Ascending aorta (tissue), 2 donors: ENCODE measurements at regions not wholly inside any gene's neighbourhood (a gene's known extent, or its start where the extent isn't known, plus 50 kb on each side); places are given as distances from the start of the nearest gene placed in this dataset.

ENCODE experiments used
- DNase-seq, 2 donors: peaks; one replicate each; pipeline ENCODE4 v3.0.0-alpha.2; 2019; ENCODE audit warnings: low spot score in 2 of 2
- H3K27ac ChIP-seq, 2 donors: fragments of 200-600 bp; sonication (generic); one replicate each; pipeline ENCODE4 v1.5.1; 2016 to 2017; ENCODE audit warnings: mild to moderate bottlenecking in 1 of 2
- H3K27me3 ChIP-seq: fragments of 200-600 bp; sonication (generic); one replicate; pipeline ENCODE4 v1.5.1; 2017
- H3K36me3 ChIP-seq, 2 donors: fragments of 200-600 bp; sonication (generic); one replicate each; pipeline ENCODE4 v1.5.1; 2016
- H3K4me1 ChIP-seq, 2 donors: fragments of 200-600 bp; sonication (generic); one replicate each; pipeline ENCODE4 v1.5.1; 2016 to 2017; ENCODE audit warnings: mild to moderate bottlenecking in 1 of 2
- H3K4me3 ChIP-seq, 2 donors: fragments of 200-600 bp; sonication (generic); one replicate each; pipeline ENCODE4 v1.5.1; 2016 to 2017; ENCODE audit warnings: mild to moderate bottlenecking in 1 of 2
- H3K9me3 ChIP-seq, 2 donors: fragments of 200-600 bp; sonication (generic); one replicate each; pipeline ENCODE4 v1.5.1; 2016
- CTCF ChIP-seq, 3 experiments: fragments of 200-600 bp in 2 of 3; fragments of 450-650 bp in 1 of 3; sonication (generic) in 2 of 3; IDR thresholded peaks; one replicate each; pipeline ENCODE4 v1.5.1; 2016 to 2019; ENCODE audit warnings: antibody characterized with exemption in 3 of 3, mild to moderate bottlenecking in 1 of 3, moderate library complexity in 1 of 3
- intact Hi-C: fragments of 100-400 bp; cut with DNase I; formaldehyde crosslinking; loops from one replicate; pipeline ENCODE4 v1.15.1; 2023

GRCh38 chr2:236720974-236721540, 151.4 kb downstream of the ACKR3 start:
- no peaks in the 10 kb centered on the region for H3K36me3 ChIP-seq
- H3K4me3 ChIP-seq, result no peak overlapping the region
- intact Hi-C loops, result no loop called here

GRCh38 chr2:236724200-236724599, 154.6 kb downstream of the ACKR3 start:
- Histone ChIP-seq H3K27ac (no peak overlapping the region), H3K36me3 (no peaks in the 10 kb centered on the region), H3K4me1 (no peaks in the 10 kb centered on the region), H3K9me3 (no peaks in the 10 kb centered on the region), H3K4me3 (no peak overlapping the region), H3K27me3 (no peaks in the 10 kb centered on the region)
- intact Hi-C loops, result no loop called here
- TF ChIP-seq CTCF (IDR thresholded peaks at IDR 0.05), result no peak
- no peak for DNase-seq

More at GRCh38 chr2:236720974-236721540, 151.4 kb downstream of the ACKR3 start:
- no peaks in the 10 kb centered on the region for H3K27me3 ChIP-seq
- DNase-seq, result no peak
- H3K9me3 ChIP-seq, result no peaks in the 10 kb centered on the region
- H3K27ac ChIP-seq, result no peak overlapping the region
- no peaks in the 10 kb centered on the region for H3K4me1 ChIP-seq
- TF ChIP-seq CTCF (IDR thresholded peaks at IDR 0.05), result no peak

- Histone ChIP-seq H3K27me3 (no peaks in the 10 kb centered on the region), H3K4me1 (peaks cover 0 to 4% of the 10 kb centered on the region in 2 donors), H3K4me3 (no peak overlapping the region), H3K9me3 (no peaks in the 10 kb centered on the region), H3K36me3 (no peaks in the 10 kb centered on the region), H3K27ac (no peak overlapping the region)
- no peak for DNase-seq
- no peak for TF ChIP-seq CTCF (IDR thresholded peaks at IDR 0.05)
- intact Hi-C loops, result no loop called here
These were observed 157.3 kb downstream of the ACKR3 start for GRCh38 chr2:236726701-236727450.

GRCh38 chr2:236728916-236729670, 159.5 kb downstream of the ACKR3 start:
- DNase-seq, result no peak
- intact Hi-C loops, result no loop called here
- Histone ChIP-seq H3K4me1 (peaks cover 0 to 10% of the 10 kb centered on the region in 2 donors), H3K27me3 (no peaks in the 10 kb centered on the region), H3K27ac (no peak overlapping the region), H3K9me3 (no peaks in the 10 kb centered on the region), H3K4me3 (no peak overlapping the region), H3K36me3 (no peaks in the 10 kb centered on the region)
- no peak for TF ChIP-seq CTCF (IDR thresholded peaks at IDR 0.05)

GRCh38 chr2:236730393-236730792, 160.8 kb downstream of the ACKR3 start:
- DNase-seq, result no peak
- Histone ChIP-seq H3K4me1 (peaks cover 0 to 10% of the 10 kb centered on the region in 2 donors), H3K9me3 (no peaks in the 10 kb centered on the region), H3K27ac (no peak overlapping the region), H3K4me3 (no peak overlapping the region), H3K36me3 (no peaks in the 10 kb centered on the region), H3K27me3 (no peaks in the 10 kb centered on the region)
- TF ChIP-seq CTCF (IDR thresholded peaks at IDR 0.05), result no peak
- intact Hi-C loops, result loop anchor here (5.0 kb wide), 2 partner anchors 88 to 102 kb away; no protein-coding TSS in a partner anchor
